H1 (cell line): ENCODE measurements at regions not wholly inside any gene's neighbourhood (a gene's known extent, or its start where the extent isn't known, plus 50 kb on each side); places are given as distances from the start of the nearest gene placed in this dataset.

Experiments used
- CTCF ChIA-PET: fragments of 300-600 bp; sonication (Branson Sonifier 250); formaldehyde crosslinking; loops from one replicate; lab custom pipeline; 2021; ENCODE audit not compliant: partially characterized antibody; lab: Charles Lee
- POLR2A ChIA-PET: fragments of 300-600 bp; sonication (Branson Sonifier 250); formaldehyde crosslinking; loops from one replicate; lab custom pipeline; 2021; ENCODE audit warnings: inconsistent platforms; ENCODE audit not compliant: partially characterized antibody; lab: Charles Lee
- DNase-seq, 2 experiments: peaks; one replicate each; pipeline versions ENCODE4 v3.0.0 to v3.0.0-alpha.2; 2010 to 2022; ENCODE audit warnings: low spot score in 2 of 2, low read depth in 1 of 2, mixed read lengths in 1 of 2
- FAIRE-seq: peaks from 2 replicates; lab custom pipeline; 2011; peaks lifted over from hg19 to GRCh38; lab: Jason Lieb, UNC
- H2AFZ ChIP-seq: 2 replicates; pipeline ENCODE4 v1.8.1; 2012; ENCODE audit warnings: low read length, inconsistent platforms
- H2AK5ac ChIP-seq: 2 replicates; pipeline ENCODE4 v1.6.1; 2013; ENCODE audit warnings: low read depth, low read length
- H2BK120ac ChIP-seq: replicated peaks from 2 replicates; pipeline ENCODE3; 2013; ENCODE audit warnings: low read depth, low read length, inconsistent platforms
- H2BK12ac ChIP-seq: 2 replicates; pipeline ENCODE4 v1.6.1; 2013; ENCODE audit warnings: low read depth, low read length
- H2BK15ac ChIP-seq: 2 replicates; pipeline ENCODE4 v1.6.1; 2013; ENCODE audit warnings: low read length
- H2BK20ac ChIP-seq: 2 replicates; pipeline ENCODE4 v1.6.1; 2013; ENCODE audit warnings: low read length
- H2BK5ac ChIP-seq: 2 replicates; pipeline ENCODE4 v1.6.1; 2013; ENCODE audit warnings: low read depth, low read length
- H3K14ac ChIP-seq: 2 replicates; pipeline ENCODE4 v1.6.1; 2013; ENCODE audit warnings: inconsistent platforms; ENCODE audit not compliant: insufficient read length
- H3K18ac ChIP-seq: 2 replicates; pipeline ENCODE4 v1.6.1; 2013; ENCODE audit warnings: low read length; ENCODE audit errors: extremely low read depth
- H3K23ac ChIP-seq: 2 replicates; pipeline ENCODE4 v1.6.1; 2013; ENCODE audit warnings: inconsistent platforms; ENCODE audit not compliant: insufficient read length
- H3K23me2 ChIP-seq: 2 replicates; pipeline ENCODE4 v1.6.1; 2013; ENCODE audit warnings: low read depth, low read length
- H3K27ac ChIP-seq: 2 replicates; pipeline ENCODE4 v1.6.1; 2011; ENCODE audit warnings: low read depth, low read length, inconsistent platforms
- H3K27me3 ChIP-seq, 4 experiments: replicated peaks in 1 of 4; 1 replicate in 1 of 4; 2 replicates in 3 of 4; pipeline versions ENCODE4 v1.6.1 to v1.8.1; 2011 to 2013; ENCODE audit warnings: low read length in 3 of 4, mild to moderate bottlenecking in 3 of 4, inconsistent platforms in 2 of 4, mixed read lengths in 2 of 4, moderate library complexity in 1 of 4; ENCODE audit not compliant: control insufficient read depth in 3 of 4, insufficient read depth in 3 of 4; ENCODE audit errors: extremely low read depth in 1 of 4
- H3K36me3 ChIP-seq, 4 experiments: 2 replicates each; pipeline versions ENCODE4 v1.6.1 to v1.8.1; 2011 to 2013; ENCODE audit warnings: mild to moderate bottlenecking in 4 of 4, low read length in 3 of 4, moderate library complexity in 2 of 4, control low read depth in 1 of 4, inconsistent platforms in 1 of 4; ENCODE audit not compliant: insufficient read depth in 4 of 4, control insufficient read depth in 2 of 4
- H3K4ac ChIP-seq: replicated peaks from 2 replicates; pipeline ENCODE3; 2013; ENCODE audit warnings: low read length, low read depth, mixed read lengths, inconsistent platforms; ENCODE audit not compliant: insufficient read length
- H3K4me1 ChIP-seq, 4 experiments: replicated peaks in 1 of 4; 1 replicate in 1 of 4; 2 replicates in 3 of 4; pipeline versions ENCODE4 v1.6.1 to v1.8.1; 2011 to 2013; ENCODE audit warnings: low read length in 3 of 4, inconsistent platforms in 2 of 4, mixed read lengths in 1 of 4; ENCODE audit not compliant: insufficient read depth in 4 of 4, control insufficient read depth in 3 of 4
- H3K4me2 ChIP-seq, 2 experiments: 2 replicates each; pipeline versions ENCODE4 v1.6.1 to v1.8.1; 2011 to 2013; ENCODE audit warnings: low read depth in 2 of 2, low read length in 2 of 2, control low read depth in 1 of 2, inconsistent platforms in 1 of 2, mild to moderate bottlenecking in 1 of 2; ENCODE audit not compliant: insufficient read depth in 1 of 2
- H3K4me3 ChIP-seq, 4 experiments: fragments of 200-600, 300-600 bp in 1 of 4; sonication (generic), shearing (Covaris generic), sonication (Bioruptor Twin) in 1 of 4; 2 replicates each; pipeline versions ENCODE4 v1.5.1 to v1.8.1; 2011 to 2016; ENCODE audit warnings: low read length in 4 of 4, low read depth in 3 of 4, control low read depth in 2 of 4, inconsistent platforms in 2 of 4, mild to moderate bottlenecking in 2 of 4, mixed read lengths in 1 of 4, moderate library complexity in 1 of 4; ENCODE audit not compliant: insufficient read depth in 2 of 4; ENCODE audit errors: extremely low read depth in 1 of 4
- H3K56ac ChIP-seq: replicated peaks from 2 replicates; pipeline ENCODE3; 2013; ENCODE audit warnings: low read depth, mild to moderate bottlenecking, mixed read lengths, low read length, inconsistent platforms; ENCODE audit not compliant: insufficient read length
- H3K79me1 ChIP-seq: 2 replicates; pipeline ENCODE4 v1.6.1; 2013; ENCODE audit warnings: low read depth, low read length, control low read depth
- H3K79me2 ChIP-seq, 2 experiments: 2 replicates each; pipeline versions ENCODE4 v1.6.1 to v1.8.1; 2012 to 2013; ENCODE audit warnings: low read length in 2 of 2, mild to moderate bottlenecking in 2 of 2, inconsistent platforms in 1 of 2; ENCODE audit not compliant: insufficient read depth in 2 of 2, control insufficient read depth in 1 of 2
- H3K9ac ChIP-seq, 4 experiments: replicated peaks in 1 of 4; 1 replicate in 1 of 4; 2 replicates in 3 of 4; pipeline versions ENCODE4 v1.6.1 to v1.8.1; 2011 to 2013; ENCODE audit warnings: low read depth in 3 of 4, low read length in 3 of 4, control low read depth in 2 of 4, mild to moderate bottlenecking in 2 of 4, moderate library complexity in 2 of 4, inconsistent platforms in 1 of 4; ENCODE audit errors: extremely low read depth in 1 of 4
- H3K9me3 ChIP-seq, 2 experiments: 2 replicates each; pipeline versions ENCODE4 v1.6.1 to v1.8.1; 2012 to 2013; ENCODE audit warnings: mild to moderate bottlenecking in 2 of 2, moderate library complexity in 2 of 2, control low read depth in 1 of 2, inconsistent platforms in 1 of 2, low read depth in 1 of 2, low read length in 1 of 2, mixed read lengths in 1 of 2; ENCODE audit not compliant: insufficient read depth in 2 of 2
- H4K20me1 ChIP-seq, 2 experiments: replicated peaks in 1 of 2; 2 replicates each; pipeline versions ENCODE3 to v1.8.1; 2011 to 2013; ENCODE audit warnings: inconsistent platforms in 2 of 2, low read length in 2 of 2, mild to moderate bottlenecking in 1 of 2; ENCODE audit not compliant: insufficient read depth in 2 of 2, control insufficient read depth in 1 of 2
- H4K5ac ChIP-seq: 2 replicates; pipeline ENCODE4 v1.6.1; 2013; ENCODE audit warnings: low read length, low read depth, mixed read lengths, inconsistent platforms; ENCODE audit not compliant: insufficient read length
- H4K8ac ChIP-seq: 2 replicates; pipeline ENCODE4 v1.8.0; 2013; ENCODE audit warnings: mild to moderate bottlenecking, moderate library complexity, low read length, inconsistent platforms; ENCODE audit not compliant: insufficient read depth; ENCODE audit errors: extremely low read depth
- H4K91ac ChIP-seq: replicated peaks from 2 replicates; pipeline ENCODE3; 2013; ENCODE audit warnings: low read length, mixed read lengths, inconsistent platforms; ENCODE audit not compliant: insufficient read length
- BCL11A ChIP-seq, 2 experiments: IDR thresholded peaks; one replicate each; pipeline ENCODE4 v1.6.1; 2011; ENCODE audit warnings: low read depth in 2 of 2, low read length in 2 of 2, mild to moderate bottlenecking in 2 of 2
- KDM5A ChIP-seq: fragments of 200-600 bp; IDR thresholded peaks from 2 replicates; pipeline ENCODE4 v1.7.1; 2012; ENCODE audit warnings: mild to moderate bottlenecking, low read length, inconsistent platforms, mixed read lengths
- RNF2 ChIP-seq: fragments of 200-900, 300-1000 bp; sonication (generic); IDR thresholded peaks from 2 replicates; pipeline ENCODE4 v1.7.1; 2016; ENCODE audit warnings: borderline replicate concordance, low read depth, mild to moderate bottlenecking, antibody characterized with exemption, low read length; ENCODE audit not compliant: poor library complexity, severe bottlenecking; ENCODE audit errors: missing control alignments
- WGBS, 2 experiments: shearing (Covaris generic) in 1 of 2; methylation state at CpG; one replicate each; pipeline versions ENCODE4 v1.1.6 to v1.1.7; 2013 to 2015; ENCODE audit warnings: low lambda C conversion rate in 2 of 2, mixed read lengths in 2 of 2, inconsistent platforms in 1 of 2, low coverage in 1 of 2, missing lambda C conversion rate in 1 of 2; ENCODE audit not compliant: insufficient replicate concordance in 2 of 2, insufficient coverage in 1 of 2, insufficient read length in 1 of 2; ENCODE audit errors: extremely low coverage in 1 of 2, missing lambda C conversion rate in 1 of 2; 5-methylcytosine and 5-hydroxymethylcytosine counted together

- WGBS, 2 experiments: 94% methylated on average over 4 of the region's 4 CpGs; no CpG with 5 or more reads in 1 of the 2 experiments
- Histone ChIP-seq H3K23ac (no peak overlapping the region), H4K8ac (no peak overlapping the region), H3K27me3 (no peaks in the 10 kb centered on the region), H3K14ac (no peak overlapping the region), H2BK12ac (no peak overlapping the region), H3K9ac (no peak overlapping the region), H2AK5ac (no peak overlapping the region), H3K79me2 (no peaks in the 10 kb centered on the region), H4K20me1 (no peaks in the 10 kb centered on the region), H3K4me3 (no peak overlapping the region), H2BK15ac (no peak overlapping the region), H2BK20ac (no peak overlapping the region), H3K23me2 (no peaks in the 10 kb centered on the region), H3K18ac (no peak overlapping the region), H2BK120ac (no peak overlapping the region), H2AFZ (no peak overlapping the region), H2BK5ac (no peak overlapping the region), H4K5ac (no peak overlapping the region), H3K4me1 (no peaks in the 10 kb centered on the region), H3K27ac (no peak overlapping the region), H3K4me2 (no peak overlapping the region), H3K9me3 (no peaks in the 10 kb centered on the region), H4K91ac (no peak overlapping the region), H3K36me3 (no peaks in the 10 kb centered on the region), H3K79me1 (no peaks in the 10 kb centered on the region), H3K4ac (no peak overlapping the region), H3K56ac (no peak overlapping the region)
- POLR2A ChIA-PET: no interaction called here
- DNase-seq (no peak), FAIRE-seq (no peak)
- CTCF ChIA-PET: no interaction called here
- TF ChIP-seq KDM5A: no peak
- no peak for TF ChIP-seq BCL11A (IDR thresholded peaks at IDR 0.05; ENCODE audit: low read depth in 2 of 2, low read length in 2 of 2)
- no peak for TF ChIP-seq RNF2
Measured at GRCh38 chrX:39631276-39632229, 466.2 kb downstream of the BCOR start.
